ENCODE measurements at regions not wholly inside any gene's neighbourhood (a gene's known extent, or its start where the extent isn't known, plus 50 kb on each side); places are given as distances from the start of the nearest gene placed in this dataset.

GRCh38 chr1:194515916-194516315 is 1329.5 kb upstream of the B3GALT2 start:
- no peak overlapping the region for H3K27ac ChIP-seq
- no peaks in the 10 kb centered on the region for H3K36me3 ChIP-seq (replicated peaks; ENCODE audit: insufficient read depth, low read depth)
- no peaks in the 10 kb centered on the region for H3K27me3 ChIP-seq
- no peak overlapping the region for H2AFZ ChIP-seq
- 76% methylated on average over 4 of the region's 4 CpGs for WGBS (ENCODE audit: low lambda C conversion rate, missing lambda C conversion rate)
- DNase-seq (ENCODE audit: low spot score), result no peak
- no peaks in the 10 kb centered on the region for H3K9me2 ChIP-seq (replicated peaks; ENCODE audit: insufficient read depth)
- no peaks in the 10 kb centered on the region for H3K9me3 ChIP-seq (ENCODE audit: low read depth)
- H4K20me1 ChIP-seq (ENCODE audit: insufficient read depth, poor library complexity, severe bottlenecking), result no peaks in the 10 kb centered on the region
- no peaks in the 10 kb centered on the region for H3K4me1 ChIP-seq (ENCODE audit: insufficient read depth)
- H3K4me3 ChIP-seq, result no peak overlapping the region
- no peak overlapping the region for H3K4me2 ChIP-seq
- TF ChIP-seq CTCF (IDR thresholded peaks at IDR 0.05; ENCODE audit: poor library complexity) (no peak), EZH2phosphoT487 (IDR thresholded peaks at IDR 0.05; ENCODE audit: low read depth, severe bottlenecking, unreplicated experiment) (no peak), EZH2 (IDR thresholded peaks at IDR 0.05; ENCODE audit: borderline replicate concordance) (no peak)
- no peaks in the 10 kb centered on the region for H3K79me2 ChIP-seq

DNA sequence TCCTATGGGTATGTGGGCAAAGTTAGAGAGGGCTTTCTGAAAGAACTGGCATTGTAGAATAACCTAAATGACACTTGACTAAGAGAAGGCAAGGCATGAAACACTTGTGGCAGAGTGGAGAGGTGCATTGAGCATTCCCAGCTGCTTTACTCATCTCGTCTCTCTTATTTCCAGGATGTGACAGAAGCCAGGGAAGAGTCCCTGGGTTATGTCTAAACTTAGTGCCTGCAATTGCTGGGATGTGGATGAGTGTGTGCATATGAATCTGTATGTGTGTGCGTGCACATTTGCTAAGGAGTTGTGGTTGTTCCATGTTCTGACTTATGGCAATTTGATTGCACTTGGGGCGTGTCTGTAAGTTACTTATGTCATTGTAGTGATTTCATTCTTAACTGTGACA is 1326.5 kb upstream of the B3GALT2 start:
- no peaks in the 10 kb centered on the region for H3K4me1 ChIP-seq (ENCODE audit: insufficient read depth)
- no peaks in the 10 kb centered on the region for H4K20me1 ChIP-seq (ENCODE audit: insufficient read depth, poor library complexity, severe bottlenecking)
- no peak overlapping the region for H3K4me3 ChIP-seq
- H3K79me2 ChIP-seq, result no peaks in the 10 kb centered on the region
- H3K9me2 ChIP-seq (replicated peaks; ENCODE audit: insufficient read depth), result no peaks in the 10 kb centered on the region
- no peaks in the 10 kb centered on the region for H3K27me3 ChIP-seq
- H2AFZ ChIP-seq, result no peak overlapping the region
- no peaks in the 10 kb centered on the region for H3K9me3 ChIP-seq (ENCODE audit: low read depth)
- 86% methylated on average over 3 of the region's 3 CpGs for whole genome bisulfite sequencing (ENCODE audit: low lambda C conversion rate, missing lambda C conversion rate)
- DNase-seq (ENCODE audit: low spot score), result no peak
- no peak for TF ChIP-seq EZH2phosphoT487 (IDR thresholded peaks at IDR 0.05; ENCODE audit: low read depth, severe bottlenecking, unreplicated experiment)
- TF ChIP-seq CTCF (IDR thresholded peaks at IDR 0.05; ENCODE audit: poor library complexity), result no peak
- TF ChIP-seq EZH2 (IDR thresholded peaks at IDR 0.05; ENCODE audit: borderline replicate concordance), result no peak
- no peak overlapping the region for H3K4me2 ChIP-seq
- H3K36me3 ChIP-seq (replicated peaks; ENCODE audit: insufficient read depth, low read depth), result no peaks in the 10 kb centered on the region
- no peak overlapping the region for H3K27ac ChIP-seq

DNA sequence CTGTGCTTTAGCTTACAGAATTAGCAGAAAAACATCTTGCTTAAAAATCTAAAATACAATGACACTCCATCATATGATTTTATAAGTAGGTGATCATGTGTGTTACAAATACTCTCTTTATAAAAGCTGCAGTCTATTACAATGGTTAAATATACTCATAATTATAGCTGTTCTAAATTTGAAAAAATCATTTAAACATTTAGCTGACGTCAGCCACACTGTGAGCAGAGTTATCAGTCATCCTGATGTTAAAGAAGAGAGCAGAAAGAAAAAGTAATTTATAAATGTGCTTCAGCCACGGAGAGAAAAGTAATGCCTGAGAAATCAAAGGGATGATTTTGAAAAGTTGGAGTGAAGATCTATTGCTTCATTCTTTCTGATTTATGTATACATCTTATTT is 1325.9 kb upstream of the B3GALT2 start:
- H3K9me2 ChIP-seq (replicated peaks; ENCODE audit: insufficient read depth), result no peaks in the 10 kb centered on the region
- H2AFZ ChIP-seq, result no peak overlapping the region
- H4K20me1 ChIP-seq (ENCODE audit: insufficient read depth, poor library complexity, severe bottlenecking), result no peaks in the 10 kb centered on the region
- no peaks in the 10 kb centered on the region for H3K79me2 ChIP-seq
- no peaks in the 10 kb centered on the region for H3K4me1 ChIP-seq (ENCODE audit: insufficient read depth)
- peaks cover 4% of the 10 kb centered on the region for H3K9me3 ChIP-seq (ENCODE audit: low read depth)
- no peak overlapping the region for H3K4me2 ChIP-seq
- H3K4me3 ChIP-seq, result no peak overlapping the region
- no peaks in the 10 kb centered on the region for H3K27me3 ChIP-seq
- WGBS (ENCODE audit: low lambda C conversion rate, missing lambda C conversion rate), result 82% methylated on average over 2 of the region's 2 CpGs
- no peak for DNase-seq (ENCODE audit: low spot score)
- TF ChIP-seq EZH2phosphoT487 (IDR thresholded peaks at IDR 0.05; ENCODE audit: low read depth, severe bottlenecking, unreplicated experiment), result no peak
- TF ChIP-seq EZH2 (IDR thresholded peaks at IDR 0.05; ENCODE audit: borderline replicate concordance), result no peak
- TF ChIP-seq CTCF (IDR thresholded peaks at IDR 0.05; ENCODE audit: poor library complexity), result no peak
- H3K27ac ChIP-seq, result no peak overlapping the region
- no peaks in the 10 kb centered on the region for H3K36me3 ChIP-seq (replicated peaks; ENCODE audit: insufficient read depth, low read depth)

- TF ChIP-seq CTCF (IDR thresholded peaks at IDR 0.05; ENCODE audit: poor library complexity) (no peak), EZH2 (IDR thresholded peaks at IDR 0.05; ENCODE audit: borderline replicate concordance) (no peak), EZH2phosphoT487 (IDR thresholded peaks at IDR 0.05; ENCODE audit: low read depth, severe bottlenecking, unreplicated experiment) (no peak)
- H3K4me2 ChIP-seq, result no peak overlapping the region
- no peak overlapping the region for H3K27ac ChIP-seq
- H3K4me1 ChIP-seq (ENCODE audit: insufficient read depth), result no peaks in the 10 kb centered on the region
- no peak for DNase-seq (ENCODE audit: low spot score)
- no peaks in the 10 kb centered on the region for H3K79me2 ChIP-seq
- no peaks in the 10 kb centered on the region for H3K27me3 ChIP-seq
- H3K4me3 ChIP-seq, result no peak overlapping the region
- H3K9me2 ChIP-seq (replicated peaks; ENCODE audit: insufficient read depth), result no peaks in the 10 kb centered on the region
- no peaks in the 10 kb centered on the region for H3K36me3 ChIP-seq (replicated peaks; ENCODE audit: insufficient read depth, low read depth)
- peaks cover 4% of the 10 kb centered on the region for H3K9me3 ChIP-seq (ENCODE audit: low read depth)
- no peak overlapping the region for H2AFZ ChIP-seq
- H4K20me1 ChIP-seq (ENCODE audit: insufficient read depth, poor library complexity, severe bottlenecking), result no peaks in the 10 kb centered on the region
- WGBS (ENCODE audit: low lambda C conversion rate, missing lambda C conversion rate), result 91% methylated on average over 2 of the region's 2 CpGs
Measured at GRCh38 chr1:194503209-194503608, 1316.8 kb upstream of the B3GALT2 start.
